ENCODE measurements at regions not wholly inside any gene's neighbourhood (a gene's known extent, or its start where the extent isn't known, plus 50 kb on each side); places are given as distances from the start of the nearest gene placed in this dataset.

GRCh38 chrX:87017210-87017609, 500.4 kb upstream of the KLHL4 start:
- TF ChIP-seq CTCF (IDR thresholded peaks at IDR 0.05), result no peak
- TF ChIP-seq POLR2A (IDR thresholded peaks at IDR 0.05), result no peak

Measured in prostate gland (tissue), 2 donors.